ENCODE measurements at regions not wholly inside any gene's neighbourhood (a gene's known extent, or its start where the extent isn't known, plus 50 kb on each side); places are given as distances from the start of the nearest gene placed in this dataset.

DNA sequence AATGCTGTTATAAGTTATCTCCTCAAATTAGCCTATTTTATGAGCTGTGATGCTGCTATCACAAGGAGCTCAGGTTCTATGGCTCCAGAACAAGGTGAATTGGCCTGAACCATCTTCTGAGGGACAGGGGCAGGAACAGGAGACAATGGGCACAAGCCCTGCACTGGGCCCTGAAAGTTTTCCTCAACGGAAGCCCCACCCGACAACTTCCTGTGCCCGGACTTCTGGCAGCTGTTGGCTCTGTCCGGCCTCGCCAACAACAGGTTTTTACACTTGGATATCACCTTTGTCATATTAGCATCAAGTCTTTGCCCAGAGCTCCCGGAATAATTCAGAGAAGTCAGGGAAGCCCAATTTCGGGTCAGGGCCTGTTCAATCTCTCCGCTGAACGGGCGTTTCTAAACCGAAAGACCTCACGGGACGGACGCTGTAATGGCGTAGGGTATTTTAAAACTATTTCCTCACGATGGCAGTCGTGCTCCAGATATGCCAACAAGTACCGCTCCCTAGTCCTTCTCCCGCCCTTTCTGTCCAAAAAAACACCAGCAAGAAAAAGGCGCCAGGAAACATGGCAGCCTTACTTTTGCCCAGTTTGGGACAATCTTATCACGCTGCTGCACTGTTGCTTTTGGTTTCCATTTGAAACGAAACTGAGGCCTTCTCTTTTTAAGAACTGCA lies 201.0 kb upstream of the STK26 start:
- no peak for TF ChIP-seq POLR2A (IDR thresholded peaks at IDR 0.05)
- TF ChIP-seq, protein P1, sequence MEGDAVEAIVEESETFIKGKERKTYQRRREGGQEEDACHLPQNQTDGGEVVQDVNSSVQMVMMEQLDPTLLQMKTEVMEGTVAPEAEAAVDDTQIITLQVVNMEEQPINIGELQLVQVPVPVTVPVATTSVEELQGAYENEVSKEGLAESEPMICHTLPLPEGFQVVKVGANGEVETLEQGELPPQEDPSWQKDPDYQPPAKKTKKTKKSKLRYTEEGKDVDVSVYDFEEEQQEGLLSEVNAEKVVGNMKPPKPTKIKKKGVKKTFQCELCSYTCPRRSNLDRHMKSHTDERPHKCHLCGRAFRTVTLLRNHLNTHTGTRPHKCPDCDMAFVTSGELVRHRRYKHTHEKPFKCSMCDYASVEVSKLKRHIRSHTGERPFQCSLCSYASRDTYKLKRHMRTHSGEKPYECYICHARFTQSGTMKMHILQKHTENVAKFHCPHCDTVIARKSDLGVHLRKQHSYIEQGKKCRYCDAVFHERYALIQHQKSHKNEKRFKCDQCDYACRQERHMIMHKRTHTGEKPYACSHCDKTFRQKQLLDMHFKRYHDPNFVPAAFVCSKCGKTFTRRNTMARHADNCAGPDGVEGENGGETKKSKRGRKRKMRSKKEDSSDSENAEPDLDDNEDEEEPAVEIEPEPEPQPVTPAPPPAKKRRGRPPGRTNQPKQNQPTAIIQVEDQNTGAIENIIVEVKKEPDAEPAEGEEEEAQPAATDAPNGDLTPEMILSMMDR (IDR thresholded peaks at IDR 0.05): peak in 2 of 7 experiments; percentile 50 to 65
